ENCODE measurements at regions not wholly inside any gene's neighbourhood (a gene's known extent, or its start where the extent isn't known, plus 50 kb on each side); places are given as distances from the start of the nearest gene placed in this dataset.

- TF ChIP-seq POLR2AphosphoS5 (IDR thresholded peaks at IDR 0.05): peak; percentile 74 to 88
- TF ChIP-seq CTCF (IDR thresholded peaks at IDR 0.05): no peak
- no peak for TF ChIP-seq EP300 (IDR thresholded peaks at IDR 0.05)
These were observed 80.4 kb upstream of the AK4 start for GRCh38 chr1:65067491-65068201.
